ENCODE measurements at regions not wholly inside any gene's neighbourhood (a gene's known extent, or its start where the extent isn't known, plus 50 kb on each side); places are given as distances from the start of the nearest gene placed in this dataset.

DNA sequence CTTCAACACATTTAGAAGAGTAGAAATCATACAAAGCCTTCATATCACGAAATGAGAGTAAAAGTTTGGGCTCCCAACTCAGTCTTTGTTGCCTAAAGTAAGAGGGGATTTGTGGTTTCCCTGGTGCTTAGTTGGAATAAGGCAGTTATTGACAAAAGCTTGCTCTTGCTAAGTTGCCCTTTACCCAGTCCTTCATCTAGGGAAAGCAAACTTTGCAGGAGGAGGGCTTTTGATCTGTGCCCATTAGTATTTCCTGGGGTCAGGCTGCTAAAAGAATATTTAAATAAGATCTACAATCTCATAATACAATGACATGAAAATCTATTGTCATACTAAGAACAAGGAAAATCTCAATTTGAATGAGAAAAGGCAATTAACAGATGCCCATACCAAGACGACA is 84.1 kb upstream of the ACO1 start (continued):
- TF ChIP-seq ZNF780A (CRISPR knock-in tag; IDR thresholded peaks at IDR 0.05) (no peak), ZNF263 (CRISPR knock-in tag; IDR thresholded peaks at IDR 0.05) (no peak), TCF12 (IDR thresholded peaks at IDR 0.05) (no peak), TCF12 (CRISPR knock-in tag; IDR thresholded peaks at IDR 0.05) (no peak), CCAR2 (optimal IDR thresholded peaks at IDR 0.05; ENCODE audit: low read depth, low read length) (no peak), ZNF766 (CRISPR knock-in tag; IDR thresholded peaks at IDR 0.05; ENCODE audit: borderline replicate concordance) (no peak), HDAC2 (CRISPR knock-in tag; IDR thresholded peaks at IDR 0.05) (peak; percentile 30; the same call in 1 of the 2 replicates), ZNF354B (CRISPR knock-in tag; IDR thresholded peaks at IDR 0.05) (no peak), MEIS2 (CRISPR knock-in tag; IDR thresholded peaks at IDR 0.05) (no peak), NONO (IDR thresholded peaks at IDR 0.05) (no peak), NONO (CRISPR knock-in tag; conservative IDR thresholded peaks at IDR 0.05) (no peak), ARID5B (CRISPR knock-in tag; IDR thresholded peaks at IDR 0.05) (peak; percentile 63; the same call in 1 of the 2 replicates), ARNT (IDR thresholded peaks at IDR 0.05) (no peak), HNF4A (CRISPR knock-in tag; IDR thresholded peaks at IDR 0.05) (peak; percentile 72), EP300 (IDR thresholded peaks at IDR 0.05; ENCODE audit: low read depth in 2 of 2, low read length in 2 of 2) (peak in 1 of 2 experiments; percentile 80; a peak in 1 of 4 replicates), EP300 (CRISPR knock-in tag; IDR thresholded peaks at IDR 0.05; ENCODE audit: borderline replicate concordance) (no peak), ZNF17 (CRISPR knock-in tag; IDR thresholded peaks at IDR 0.05) (no peak), POLR2A (IDR thresholded peaks at IDR 0.05; ENCODE audit: insufficient read depth in 1 of 2, low read depth in 2 of 2, low read length in 2 of 2) (no peak), DRAP1 (CRISPR knock-in tag; IDR thresholded peaks at IDR 0.05) (no peak), SCMH1 (CRISPR knock-in tag; IDR thresholded peaks at IDR 0.05; ENCODE audit: borderline replicate concordance) (no peak)
- TF ChIP-seq, protein P1, sequence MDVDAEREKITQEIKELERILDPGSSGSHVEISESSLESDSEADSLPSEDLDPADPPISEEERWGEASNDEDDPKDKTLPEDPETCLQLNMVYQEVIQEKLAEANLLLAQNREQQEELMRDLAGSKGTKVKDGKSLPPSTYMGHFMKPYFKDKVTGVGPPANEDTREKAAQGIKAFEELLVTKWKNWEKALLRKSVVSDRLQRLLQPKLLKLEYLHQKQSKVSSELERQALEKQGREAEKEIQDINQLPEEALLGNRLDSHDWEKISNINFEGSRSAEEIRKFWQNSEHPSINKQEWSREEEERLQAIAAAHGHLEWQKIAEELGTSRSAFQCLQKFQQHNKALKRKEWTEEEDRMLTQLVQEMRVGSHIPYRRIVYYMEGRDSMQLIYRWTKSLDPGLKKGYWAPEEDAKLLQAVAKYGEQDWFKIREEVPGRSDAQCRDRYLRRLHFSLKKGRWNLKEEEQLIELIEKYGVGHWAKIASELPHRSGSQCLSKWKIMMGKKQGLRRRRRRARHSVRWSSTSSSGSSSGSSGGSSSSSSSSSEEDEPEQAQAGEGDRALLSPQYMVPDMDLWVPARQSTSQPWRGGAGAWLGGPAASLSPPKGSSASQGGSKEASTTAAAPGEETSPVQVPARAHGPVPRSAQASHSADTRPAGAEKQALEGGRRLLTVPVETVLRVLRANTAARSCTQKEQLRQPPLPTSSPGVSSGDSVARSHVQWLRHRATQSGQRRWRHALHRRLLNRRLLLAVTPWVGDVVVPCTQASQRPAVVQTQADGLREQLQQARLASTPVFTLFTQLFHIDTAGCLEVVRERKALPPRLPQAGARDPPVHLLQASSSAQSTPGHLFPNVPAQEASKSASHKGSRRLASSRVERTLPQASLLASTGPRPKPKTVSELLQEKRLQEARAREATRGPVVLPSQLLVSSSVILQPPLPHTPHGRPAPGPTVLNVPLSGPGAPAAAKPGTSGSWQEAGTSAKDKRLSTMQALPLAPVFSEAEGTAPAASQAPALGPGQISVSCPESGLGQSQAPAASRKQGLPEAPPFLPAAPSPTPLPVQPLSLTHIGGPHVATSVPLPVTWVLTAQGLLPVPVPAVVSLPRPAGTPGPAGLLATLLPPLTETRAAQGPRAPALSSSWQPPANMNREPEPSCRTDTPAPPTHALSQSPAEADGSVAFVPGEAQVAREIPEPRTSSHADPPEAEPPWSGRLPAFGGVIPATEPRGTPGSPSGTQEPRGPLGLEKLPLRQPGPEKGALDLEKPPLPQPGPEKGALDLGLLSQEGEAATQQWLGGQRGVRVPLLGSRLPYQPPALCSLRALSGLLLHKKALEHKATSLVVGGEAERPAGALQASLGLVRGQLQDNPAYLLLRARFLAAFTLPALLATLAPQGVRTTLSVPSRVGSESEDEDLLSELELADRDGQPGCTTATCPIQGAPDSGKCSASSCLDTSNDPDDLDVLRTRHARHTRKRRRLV (CRISPR knock-in tag; IDR thresholded peaks at IDR 0.05), result no peak
- TF ChIP-seq, protein P2, sequence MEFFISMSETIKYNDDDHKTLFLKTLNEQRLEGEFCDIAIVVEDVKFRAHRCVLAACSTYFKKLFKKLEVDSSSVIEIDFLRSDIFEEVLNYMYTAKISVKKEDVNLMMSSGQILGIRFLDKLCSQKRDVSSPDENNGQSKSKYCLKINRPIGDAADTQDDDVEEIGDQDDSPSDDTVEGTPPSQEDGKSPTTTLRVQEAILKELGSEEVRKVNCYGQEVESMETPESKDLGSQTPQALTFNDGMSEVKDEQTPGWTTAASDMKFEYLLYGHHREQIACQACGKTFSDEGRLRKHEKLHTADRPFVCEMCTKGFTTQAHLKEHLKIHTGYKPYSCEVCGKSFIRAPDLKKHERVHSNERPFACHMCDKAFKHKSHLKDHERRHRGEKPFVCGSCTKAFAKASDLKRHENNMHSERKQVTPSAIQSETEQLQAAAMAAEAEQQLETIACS (CRISPR knock-in tag; IDR thresholded peaks at IDR 0.05), result no peak
